ENCODE measurements at regions not wholly inside any gene's neighbourhood (a gene's known extent, or its start where the extent isn't known, plus 50 kb on each side); places are given as distances from the start of the nearest gene placed in this dataset.

- DNase-seq: peak; percentile 62
Observed at GRCh38 chr4:54359919-54360650, 131.0 kb downstream of the PDGFRA start.

- DNase-seq: no peak
Observed at GRCh38 chr4:54363037-54363436, 133.9 kb downstream of the PDGFRA start.

GRCh38 chr4:54365691-54366090 is 136.6 kb downstream of the PDGFRA start:
- no peak for DNase-seq

- no peak for DNase-seq
Observed at GRCh38 chr4:54367059-54367458, 138.0 kb downstream of the PDGFRA start.

- DNase-seq: no peak
Observed at GRCh38 chr4:54368281-54369265, 139.5 kb downstream of the PDGFRA start.

- no peak for DNase-seq
Observed at GRCh38 chr4:54371173-54371572, 142.1 kb downstream of the PDGFRA start.

GRCh38 chr4:54372951-54373350 is 143.9 kb downstream of the PDGFRA start:
- no peak for DNase-seq

GRCh38 chr4:54373718-54374210 is 144.7 kb downstream of the PDGFRA start:
- DNase-seq: no peak

- DNase-seq: no peak
Observed at GRCh38 chr4:54378461-54378860, 149.4 kb downstream of the PDGFRA start.

- DNase-seq: no peak
Observed at GRCh38 chr4:54384152-54384551, 155.1 kb downstream of the PDGFRA start.

- peak; percentile 21 for DNase-seq
Observed at GRCh38 chr4:54384563-54384962, 155.5 kb downstream of the PDGFRA start.

GRCh38 chr4:54386042-54386669 is 157.1 kb downstream of the PDGFRA start:
- no peak for DNase-seq

GRCh38 chr4:54386693-54387092 is 157.6 kb downstream of the PDGFRA start:
- no peak for DNase-seq

- no peak for DNase-seq
Observed at GRCh38 chr4:54390670-54391069, 161.6 kb downstream of the PDGFRA start.

GRCh38 chr4:54391104-54391503 is 162.0 kb downstream of the PDGFRA start:
- no peak for DNase-seq

GRCh38 chr4:54392479-54392878 is 163.4 kb downstream of the PDGFRA start:
- DNase-seq: no peak

GRCh38 chr4:54393243-54393642 is 164.2 kb downstream of the PDGFRA start:
- no peak for DNase-seq

GRCh38 chr4:54395013-54395527 is 166.0 kb downstream of the PDGFRA start:
- no peak for DNase-seq

GRCh38 chr4:54400188-54400587 is 171.1 kb downstream of the PDGFRA start:
- no peak for DNase-seq

GRCh38 chr4:54400802-54401201 is 171.7 kb downstream of the PDGFRA start:
- no peak for DNase-seq

- peak; percentile 39 for DNase-seq
Observed at GRCh38 chr4:54402880-54403480, 173.9 kb downstream of the PDGFRA start.

GRCh38 chr4:54403700-54404453 is 174.8 kb downstream of the PDGFRA start:
- DNase-seq: peak; percentile 15
